GM19397 (cell line): ENCODE measurements at regions not wholly inside any gene's neighbourhood (a gene's known extent, or its start where the extent isn't known, plus 50 kb on each side); places are given as distances from the start of the nearest gene placed in this dataset.

ENCODE experiments used
- ATAC-seq: cut with Tn5 transposase; IDR thresholded peaks from one replicate; pipeline ENCODE4 v1.9.1; 2021; ENCODE audit warnings: mild to moderate bottlenecking, moderate library complexity; ENCODE audit not compliant: unreplicated experiment

GRCh38 chr3:28087591-28087990 is 153.8 kb upstream of the CMC1 start:
- no peak for ATAC-seq

GRCh38 chr3:28088811-28089526 is 152.4 kb upstream of the CMC1 start:
- no peak for ATAC-seq

- no peak for ATAC-seq
These were observed 151.9 kb upstream of the CMC1 start for GRCh38 chr3:28089527-28089897.

- no peak for ATAC-seq
These were observed 142.1 kb upstream of the CMC1 start for GRCh38 chr3:28099296-28099695.

GRCh38 chr3:28101705-28102104 is 139.7 kb upstream of the CMC1 start:
- ATAC-seq = no peak

GRCh38 chr3:28103861-28104260 is 137.6 kb upstream of the CMC1 start:
- ATAC-seq = no peak

- no peak for ATAC-seq
These were observed 136.4 kb upstream of the CMC1 start for GRCh38 chr3:28104896-28105534.

GRCh38 chr3:28109829-28110228 is 131.6 kb upstream of the CMC1 start:
- ATAC-seq = no peak

GRCh38 chr3:28110869-28111268 is 130.6 kb upstream of the CMC1 start:
- ATAC-seq = no peak

GRCh38 chr3:28114893-28115292 is 126.5 kb upstream of the CMC1 start:
- ATAC-seq = no peak

GRCh38 chr3:28115316-28115715 is 126.1 kb upstream of the CMC1 start:
- no peak for ATAC-seq

- ATAC-seq = no peak
These were observed 123.8 kb upstream of the CMC1 start for GRCh38 chr3:28117598-28117997.

GRCh38 chr3:28118087-28118486 is 123.3 kb upstream of the CMC1 start:
- ATAC-seq = no peak

- no peak for ATAC-seq
These were observed 119.2 kb upstream of the CMC1 start for GRCh38 chr3:28122227-28122626.

GRCh38 chr3:28124882-28125281 is 116.5 kb upstream of the CMC1 start:
- ATAC-seq = no peak

- no peak for ATAC-seq
These were observed 116.1 kb upstream of the CMC1 start for GRCh38 chr3:28125342-28125741.

- no peak for ATAC-seq
These were observed 110.6 kb upstream of the CMC1 start for GRCh38 chr3:28130836-28131235.

GRCh38 chr3:28132941-28133340 is 108.5 kb upstream of the CMC1 start:
- ATAC-seq = no peak

GRCh38 chr3:28134198-28134597 is 107.2 kb upstream of the CMC1 start:
- no peak for ATAC-seq

GRCh38 chr3:28134792-28135375 is 106.5 kb upstream of the CMC1 start:
- ATAC-seq = no peak

- no peak for ATAC-seq
These were observed 104.7 kb upstream of the CMC1 start for GRCh38 chr3:28136607-28137216.

GRCh38 chr3:28138043-28138610 is 103.3 kb upstream of the CMC1 start:
- ATAC-seq = no peak
